ENCODE measurements at regions not wholly inside any gene's neighbourhood (a gene's known extent, or its start where the extent isn't known, plus 50 kb on each side); places are given as distances from the start of the nearest gene placed in this dataset.

- Histone ChIP-seq H3K27me3 (ENCODE audit: control insufficient read depth, insufficient read depth, low read length) (no peaks in the 10 kb centered on the region), H3K36me3 (ENCODE audit: control insufficient read depth in 2 of 3, insufficient read depth in 3 of 3, low read length in 3 of 3) (no peaks in the 10 kb centered on the region), H3K9me3 (ENCODE audit: control insufficient read depth in 2 of 3, insufficient read depth in 1 of 3, low read length in 3 of 3) (no peaks in the 10 kb centered on the region), H3K4me1 (ENCODE audit: control insufficient read depth in 2 of 3, insufficient read depth in 2 of 3, low read depth in 1 of 3, low read length in 3 of 3) (no peaks in the 10 kb centered on the region), H3K4me3 (ENCODE audit: low read length in 3 of 3) (no peak overlapping the region), H3K9ac (ENCODE audit: low read length in 3 of 3) (no peak overlapping the region), H3K27ac (ENCODE audit: low read depth in 2 of 2, low read length in 2 of 2) (no peak overlapping the region)
- TF ChIP-seq CTCF (IDR thresholded peaks at IDR 0.05; ENCODE audit: borderline replicate concordance, extremely low read depth, insufficient read depth): no peak
- DNase-seq (no peak), FAIRE-seq (no peak)
- intact Hi-C loops (cut with DNase I): no loop called here
These were observed 103.6 kb upstream of the MYCBP2 start for GRCh38 chr13:77430377-77430951.

- no peaks in the 10 kb centered on the region for H3K4me1 ChIP-seq (ENCODE audit: control insufficient read depth in 2 of 3, insufficient read depth in 2 of 3, low read depth in 1 of 3, low read length in 3 of 3)
- H3K36me3 ChIP-seq (ENCODE audit: control insufficient read depth in 2 of 3, insufficient read depth in 3 of 3, low read length in 3 of 3): no peaks in the 10 kb centered on the region
- TF ChIP-seq CTCF (IDR thresholded peaks at IDR 0.05; ENCODE audit: borderline replicate concordance, extremely low read depth, insufficient read depth): no peak
- DNase-seq (no peak), FAIRE-seq (no peak)
- intact Hi-C loops (cut with DNase I): no loop called here
- H3K27ac ChIP-seq (ENCODE audit: low read depth in 2 of 2, low read length in 2 of 2): no peak overlapping the region
- H3K9ac ChIP-seq (ENCODE audit: low read length in 3 of 3): no peak overlapping the region
- H3K9me3 ChIP-seq (ENCODE audit: control insufficient read depth in 2 of 3, insufficient read depth in 1 of 3, low read length in 3 of 3): no peaks in the 10 kb centered on the region
- no peak overlapping the region for H3K4me3 ChIP-seq (ENCODE audit: low read length in 3 of 3)
- no peaks in the 10 kb centered on the region for H3K27me3 ChIP-seq (ENCODE audit: control insufficient read depth, insufficient read depth, low read length)
These were observed 102.6 kb upstream of the MYCBP2 start for GRCh38 chr13:77429320-77430142.

- H3K4me3 ChIP-seq (ENCODE audit: low read length in 3 of 3): no peak overlapping the region
- no peak overlapping the region for H3K9ac ChIP-seq (ENCODE audit: low read length in 3 of 3)
- intact Hi-C loops (cut with DNase I): no loop called here
- DNase-seq (no peak), FAIRE-seq (no peak)
- H3K4me1 ChIP-seq (ENCODE audit: control insufficient read depth in 2 of 3, insufficient read depth in 2 of 3, low read depth in 1 of 3, low read length in 3 of 3): no peaks in the 10 kb centered on the region
- no peak overlapping the region for H3K27ac ChIP-seq (ENCODE audit: low read depth in 2 of 2, low read length in 2 of 2)
- H3K36me3 ChIP-seq (ENCODE audit: control insufficient read depth in 2 of 3, insufficient read depth in 3 of 3, low read length in 3 of 3): no peaks in the 10 kb centered on the region
- no peaks in the 10 kb centered on the region for H3K9me3 ChIP-seq (ENCODE audit: control insufficient read depth in 2 of 3, insufficient read depth in 1 of 3, low read length in 3 of 3)
- TF ChIP-seq CTCF (IDR thresholded peaks at IDR 0.05; ENCODE audit: borderline replicate concordance, extremely low read depth, insufficient read depth): no peak
- no peaks in the 10 kb centered on the region for H3K27me3 ChIP-seq (ENCODE audit: control insufficient read depth, insufficient read depth, low read length)
These were observed 98.8 kb upstream of the MYCBP2 start for GRCh38 chr13:77425705-77426104.

Measured in kidney (tissue), 13 donors.